ENCODE measurements at regions not wholly inside any gene's neighbourhood (a gene's known extent, or its start where the extent isn't known, plus 50 kb on each side); places are given as distances from the start of the nearest gene placed in this dataset.
"Not testable (repeated sequence)": the region's sequence is repeated elsewhere in the genome, so short reads cannot be mapped to it uniquely, and the experiment has no call there.

- DNase-seq (ENCODE audit: low spot score) = no peak
Observed at GRCh38 chr2:155030296-155030695, 331.8 kb downstream of the KCNJ3 start.

- no peak for DNase-seq (ENCODE audit: low spot score)
Observed at GRCh38 chr2:155026651-155027174, 328.2 kb downstream of the KCNJ3 start.

DNA sequence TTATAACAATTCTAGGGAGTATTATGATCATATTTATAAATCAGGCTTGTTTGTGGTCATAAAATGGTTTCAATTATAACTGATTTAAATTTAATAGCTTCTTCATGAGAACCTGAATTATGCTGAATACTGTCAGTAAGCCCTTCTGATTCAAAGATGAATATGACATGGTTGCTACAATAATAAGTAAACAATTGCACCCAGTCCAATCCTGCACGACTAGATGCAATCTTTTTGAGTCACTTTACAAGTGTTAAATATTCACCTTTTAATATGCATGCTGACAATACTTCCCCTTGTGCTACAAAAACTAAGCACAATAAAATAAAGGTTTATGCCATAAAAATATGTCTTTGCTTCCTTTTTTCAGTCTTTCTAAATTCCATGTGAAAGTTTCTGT, 325.2 kb downstream of the KCNJ3 start:
- DNase-seq (ENCODE audit: low spot score) = no peak

DNA sequence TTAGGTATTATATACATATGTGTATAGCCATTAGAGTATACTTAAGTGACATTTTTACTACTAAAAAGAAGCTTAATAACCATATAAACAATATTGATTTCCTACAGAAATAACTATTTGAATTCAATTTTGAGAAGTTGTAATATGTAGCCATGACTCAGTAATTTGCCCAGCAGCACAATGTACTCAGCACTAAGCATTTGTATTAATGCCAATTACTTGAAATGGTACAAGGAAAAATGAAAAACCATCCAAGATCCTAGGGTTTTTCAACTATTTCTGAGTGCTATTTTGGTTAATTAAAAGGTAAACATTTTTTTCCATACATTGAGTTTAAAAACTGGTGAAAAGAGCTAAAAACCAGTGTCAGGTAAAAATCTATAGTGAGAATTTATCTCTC, 324.0 kb downstream of the KCNJ3 start:
- no peak for DNase-seq (ENCODE audit: low spot score)

DNA sequence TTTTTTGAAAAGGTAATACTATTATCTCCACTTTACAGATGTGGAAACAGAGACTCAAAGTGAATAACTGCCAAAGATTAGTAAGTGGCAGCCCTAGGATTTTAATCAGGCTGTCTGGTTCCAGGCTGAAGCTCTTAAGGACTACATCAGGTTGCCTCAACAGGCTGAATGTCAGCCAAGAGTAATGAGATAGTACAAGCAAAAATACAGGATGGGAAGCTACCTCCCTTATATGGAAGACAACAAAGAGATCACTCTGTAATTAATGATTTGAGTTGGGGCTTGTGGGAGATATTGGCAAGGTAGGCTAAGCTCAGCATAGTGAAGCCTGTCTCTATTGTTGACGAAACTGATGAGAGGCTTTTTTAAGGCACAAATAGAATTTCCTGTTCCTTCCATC, 323.1 kb downstream of the KCNJ3 start:
- no peak for DNase-seq (ENCODE audit: low spot score)

DNA sequence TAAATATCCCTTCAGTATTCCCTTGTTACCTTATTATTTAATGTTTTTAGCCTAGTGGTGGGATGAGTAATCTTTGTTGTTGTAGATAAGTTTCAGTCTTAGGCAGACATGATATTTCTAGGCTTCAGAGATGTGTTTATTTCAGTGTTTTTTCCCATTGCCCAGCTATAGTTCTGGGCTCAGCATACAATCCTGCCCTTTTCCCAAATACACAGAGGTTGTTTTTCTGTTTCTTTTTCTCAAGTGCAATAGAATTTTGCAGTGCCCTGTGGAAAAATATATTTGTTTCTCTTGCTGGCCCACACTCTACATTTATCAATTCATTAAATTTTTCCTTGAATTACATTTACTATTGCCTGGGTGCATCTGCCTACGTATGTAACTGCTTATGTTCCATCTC, 321.8 kb downstream of the KCNJ3 start:
- no peak for DNase-seq (ENCODE audit: low spot score)

DNA sequence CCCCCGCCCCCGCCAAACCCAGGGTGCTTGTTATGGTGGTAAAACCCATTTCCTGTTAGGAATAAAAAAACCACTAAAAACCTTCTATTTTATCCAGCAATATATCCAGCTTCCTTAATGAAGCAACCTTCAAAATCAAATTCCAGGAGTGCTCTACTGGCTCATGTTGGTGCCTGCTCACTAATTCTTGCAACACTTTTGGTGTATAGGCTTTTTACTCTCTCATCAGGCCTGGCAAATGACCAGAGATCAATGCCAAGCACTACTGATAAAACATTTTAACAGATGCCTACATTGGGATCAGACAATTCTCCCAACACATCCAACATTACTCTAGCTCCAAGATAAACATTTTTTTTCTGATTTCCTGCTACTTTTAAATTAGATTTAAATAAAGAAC, 312.4 kb downstream of the KCNJ3 start:
- no peak for DNase-seq (ENCODE audit: low spot score)

DNA sequence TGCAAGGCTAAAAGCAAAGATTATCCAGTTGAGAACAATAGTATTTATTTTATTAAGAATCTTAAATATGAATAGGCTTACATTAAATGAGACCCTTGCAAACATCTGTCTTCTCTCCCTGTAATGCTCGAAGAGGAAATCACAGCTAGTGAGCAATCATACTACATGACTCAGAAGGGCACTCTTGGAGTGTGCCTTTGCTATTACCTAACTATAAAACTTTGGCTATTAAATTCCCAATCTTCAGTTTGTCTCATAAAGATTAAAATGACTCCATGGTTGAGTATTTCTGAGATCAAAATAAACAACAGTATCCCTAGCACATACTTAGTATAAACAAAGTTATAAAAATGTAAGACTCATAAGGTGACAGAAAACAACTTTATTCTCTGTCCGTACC, 296.9 kb downstream of the KCNJ3 start:
- DNase-seq (ENCODE audit: low spot score) = no peak

GRCh38 chr2:154992826-154993225, 294.3 kb downstream of the KCNJ3 start:
- DNase-seq (ENCODE audit: low spot score) = no peak

DNA sequence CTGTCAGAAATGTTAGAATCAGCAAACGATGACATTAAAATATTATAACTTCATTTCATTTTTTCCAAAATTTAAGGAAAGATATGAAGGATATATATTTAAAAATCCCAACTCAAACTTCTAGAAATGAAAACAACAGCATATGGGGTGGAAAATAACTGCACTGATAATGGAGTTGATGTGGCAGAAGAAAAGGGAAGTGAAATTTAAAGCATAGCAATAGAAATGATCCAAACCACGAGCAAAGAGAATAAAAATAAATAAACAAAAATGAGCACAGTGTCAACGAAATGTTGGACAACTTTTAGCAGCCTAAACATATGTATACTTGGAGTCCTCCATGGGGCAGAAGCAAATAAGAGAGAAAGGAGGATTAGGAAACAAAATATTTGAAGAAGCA, 280.2 kb downstream of the KCNJ3 start:
- no peak for DNase-seq (ENCODE audit: low spot score)

GRCh38 chr2:154978244-154978643, 279.7 kb downstream of the KCNJ3 start:
- no peak for DNase-seq (ENCODE audit: low spot score)

DNA sequence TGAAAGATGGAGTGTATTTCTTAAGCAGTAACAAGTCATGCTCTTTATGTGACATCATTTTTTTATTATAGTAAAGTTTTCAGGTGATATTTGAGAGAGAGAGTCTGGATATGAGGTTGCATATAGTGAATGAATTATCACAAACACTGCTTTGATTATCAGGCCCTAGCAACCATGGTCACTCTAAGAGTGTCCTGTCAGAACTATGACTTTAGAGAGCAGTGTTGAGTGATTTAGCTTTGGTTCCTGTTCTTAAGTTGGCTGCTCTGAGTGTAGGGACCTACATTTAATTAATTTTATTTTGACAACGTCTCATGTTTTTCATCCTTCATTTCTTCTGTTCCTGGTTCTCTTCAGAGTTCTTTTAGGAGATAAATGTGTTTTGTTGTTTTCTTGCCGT, 275.5 kb downstream of the KCNJ3 start:
- no peak for DNase-seq (ENCODE audit: low spot score)

DNA sequence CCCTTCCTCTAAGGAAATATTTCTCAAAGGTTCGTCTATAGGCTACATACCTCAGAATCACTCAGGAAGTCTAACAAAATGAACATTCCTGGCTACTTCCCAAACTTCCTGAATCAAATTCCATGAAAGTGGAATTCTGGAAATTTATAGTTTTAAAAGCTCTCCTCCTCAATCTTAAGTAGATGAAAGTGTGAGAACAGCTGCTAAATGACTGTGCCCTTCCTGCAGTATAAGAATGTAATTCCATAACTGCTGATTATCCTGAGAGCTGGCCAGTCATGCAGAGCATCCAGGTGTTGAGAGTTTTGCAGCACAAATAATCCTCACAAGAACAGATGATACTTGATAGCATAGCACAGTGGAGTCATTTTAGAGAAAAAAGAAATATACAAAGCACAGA, 265.0 kb downstream of the KCNJ3 start:
- DNase-seq (ENCODE audit: low spot score) = no peak

DNA sequence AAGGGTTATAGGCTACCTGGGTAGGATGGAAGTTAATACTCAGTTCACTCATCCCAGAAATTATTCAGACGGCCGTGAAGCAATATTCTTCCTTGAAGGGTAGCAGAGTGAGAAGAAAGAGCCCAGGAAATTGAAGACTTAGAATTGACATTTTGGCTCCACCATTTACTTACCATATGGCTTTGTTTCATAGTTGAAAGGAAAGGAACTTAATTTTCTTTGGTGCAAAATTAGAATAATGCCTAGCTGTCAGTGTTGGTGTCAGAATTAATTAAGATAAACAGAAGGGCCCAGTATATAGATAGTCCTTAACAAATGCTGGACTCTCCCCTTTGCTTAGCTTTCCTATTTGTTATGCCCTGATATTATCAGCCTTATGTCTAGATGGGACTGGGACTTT, 263.2 kb downstream of the KCNJ3 start:
- DNase-seq (ENCODE audit: low spot score) = no peak

DNA sequence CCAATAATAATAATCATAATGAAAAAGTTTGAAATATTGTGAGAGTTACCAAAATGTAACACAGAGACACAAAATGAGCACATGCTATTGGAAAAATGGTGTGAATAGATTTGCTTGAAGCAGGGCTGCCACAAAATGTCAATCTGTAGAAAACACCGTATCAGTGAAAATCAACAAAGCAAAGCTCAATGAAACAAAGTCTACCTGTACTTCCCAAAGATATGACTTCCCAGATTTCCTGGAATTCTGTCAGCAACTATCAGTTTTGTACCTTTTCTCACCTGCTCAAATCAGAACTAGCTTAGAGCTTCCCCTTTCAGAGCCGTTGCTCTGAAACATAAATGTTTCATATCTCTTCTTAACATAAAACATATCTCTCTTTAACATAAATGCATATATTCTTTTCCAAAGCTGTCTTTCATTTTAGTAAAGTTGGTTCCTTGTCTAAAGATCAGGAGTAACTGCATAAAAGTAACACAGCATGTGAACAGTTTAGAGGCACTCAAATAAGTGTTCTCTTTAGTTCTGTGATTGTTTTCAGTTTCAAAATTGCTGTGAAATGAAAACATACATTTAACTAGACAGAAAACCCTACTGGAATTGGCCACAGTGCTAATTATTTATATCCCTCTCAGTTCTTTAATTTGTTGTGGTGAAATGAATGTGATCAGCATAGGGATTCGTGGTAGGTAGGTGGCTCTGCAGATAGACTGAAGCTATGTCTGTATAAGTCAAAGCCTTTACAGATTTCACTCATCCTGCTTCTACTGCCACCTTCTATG, 262.5 kb downstream of the KCNJ3 start:
- DNase-seq (ENCODE audit: low spot score) = no peak

DNA sequence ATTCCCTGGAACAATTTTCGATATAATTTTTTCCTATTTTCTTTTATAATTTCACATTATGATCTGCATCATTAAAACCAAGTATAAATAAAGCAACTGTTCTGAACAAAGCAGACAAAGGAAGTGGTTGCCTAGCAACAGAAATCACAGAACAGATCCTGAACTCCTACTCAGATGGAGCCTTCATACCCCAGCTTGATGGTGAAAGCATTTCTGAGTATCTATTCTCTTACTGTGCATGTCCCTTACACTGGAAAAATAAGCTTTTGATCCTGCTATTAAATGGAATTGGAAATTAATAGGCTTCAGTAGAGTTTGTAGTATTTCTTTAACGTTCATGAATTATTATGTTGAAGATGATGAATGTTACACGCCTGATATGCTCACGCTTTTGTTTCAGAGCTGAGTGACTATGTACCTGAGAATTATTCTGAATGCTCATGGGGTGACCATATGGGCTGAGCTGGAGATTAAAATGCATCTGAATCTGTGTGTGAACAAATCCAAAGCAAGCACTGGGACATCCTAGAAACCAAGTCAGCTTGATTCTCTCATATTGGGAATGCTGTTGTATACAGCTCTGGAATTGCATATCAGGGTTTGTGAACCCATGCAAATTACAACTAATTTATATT, 254.0 kb downstream of the KCNJ3 start:
- DNase-seq (ENCODE audit: low spot score) = peak; percentile 59

- not testable (repeated sequence) for DNase-seq (ENCODE audit: low spot score)
Observed at GRCh38 chr2:154947416-154947815, 248.9 kb downstream of the KCNJ3 start.

GRCh38 chr2:154945984-154946383, 247.5 kb downstream of the KCNJ3 start:
- no peak for DNase-seq (ENCODE audit: low spot score)

GRCh38 chr2:154941379-154941778, 242.9 kb downstream of the KCNJ3 start:
- DNase-seq (ENCODE audit: low spot score) = no peak

GRCh38 chr2:154934213-154934612, 235.7 kb downstream of the KCNJ3 start:
- DNase-seq (ENCODE audit: low spot score) = no peak

DNA sequence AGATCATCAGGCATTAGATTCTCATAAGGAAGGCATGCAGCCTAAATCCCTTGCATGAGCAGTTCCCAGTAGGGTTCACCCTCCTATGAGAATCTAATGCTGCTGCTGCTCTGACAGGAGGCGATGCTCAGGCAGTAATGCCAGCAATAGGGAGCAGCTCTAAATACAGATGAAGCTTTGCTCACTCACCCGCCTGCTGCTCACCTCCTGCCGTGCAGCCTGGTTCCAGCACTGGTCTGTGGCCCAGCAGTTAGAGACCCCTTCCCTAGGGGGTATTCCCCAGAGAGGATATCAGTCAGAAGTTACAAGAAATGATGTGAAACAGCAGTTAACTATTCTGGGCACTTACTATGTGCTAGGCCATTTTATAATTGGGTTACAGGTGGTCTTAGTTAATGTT, 226.0 kb downstream of the KCNJ3 start:
- no peak for DNase-seq (ENCODE audit: low spot score)

DNA sequence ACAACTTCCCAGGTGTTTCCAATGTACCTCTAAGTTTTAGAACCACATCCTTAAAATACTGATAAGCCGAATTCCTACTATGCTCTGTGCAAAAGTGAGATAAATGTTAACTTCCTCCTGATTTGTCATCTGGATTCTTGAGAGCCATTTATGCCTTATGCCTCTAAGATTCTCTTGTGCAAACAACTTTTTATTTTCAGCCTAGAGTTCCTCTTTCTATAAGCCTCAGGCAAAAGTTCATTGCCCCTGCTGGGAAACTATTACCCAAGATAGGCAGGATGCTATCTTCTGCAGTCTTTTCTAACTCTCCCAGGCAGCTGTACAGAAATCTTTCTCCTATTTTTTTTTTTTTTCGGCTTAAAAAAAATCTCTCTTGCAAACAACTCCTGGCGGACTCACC, 216.1 kb downstream of the KCNJ3 start:
- DNase-seq (ENCODE audit: low spot score) = no peak

GRCh38 chr2:154912215-154912614, 213.7 kb downstream of the KCNJ3 start:
- no peak for DNase-seq (ENCODE audit: low spot score)

GRCh38 chr2:154911729-154912128, 213.2 kb downstream of the KCNJ3 start:
- DNase-seq (ENCODE audit: low spot score) = no peak

All from putamen (tissue), 1 donor.